CD4-positive, alpha-beta T cell (primary cell): ENCODE measurements at regions not wholly inside any gene's neighbourhood (a gene's known extent, or its start where the extent isn't known, plus 50 kb on each side); places are given as distances from the start of the nearest gene placed in this dataset.

Experiments used
- ATAC-seq: fragments of 200-7000 bp; cut with Tn5 transposase; one replicate; pipeline ENCODE4 v1.10.0; 2022; ENCODE audit warnings: mild to moderate bottlenecking; ENCODE audit not compliant: poor library complexity
- CTCF ChIA-PET: fragments of 350-600 bp; sonication (Branson Sonifier 250); formaldehyde crosslinking; loops from one replicate; lab custom pipeline; 2021; ENCODE audit warnings: antibody characterized with exemption, inconsistent platforms; lab: Charles Lee
- POLR2A ChIA-PET: fragments of 350-600 bp; sonication (Branson Sonifier 250); formaldehyde crosslinking; loops from one replicate; lab custom pipeline; 2021; ENCODE audit warnings: antibody characterized with exemption, inconsistent platforms; lab: Charles Lee
- DNase-seq, 14 experiments: peaks; one replicate each; pipeline ENCODE4 v3.0.0-alpha.2; 2013 to 2020; ENCODE audit warnings: mixed read lengths in 2 of 14
- H3K27ac ChIP-seq, 2 donors: one replicate each; pipeline versions ENCODE4 v1.5.1 to v1.7.0; 2013; ENCODE audit warnings: low read length in 2 of 2, low read depth in 1 of 2, mild to moderate bottlenecking in 1 of 2
- H3K27me3 ChIP-seq, 2 experiments: 1 replicate in 1 of 2; 2 replicates in 1 of 2; pipeline versions ENCODE4 v1.6.1 to v1.7.0; 2013; ENCODE audit warnings: low read length in 2 of 2, control low read depth in 1 of 2, mild to moderate bottlenecking in 1 of 2, moderate library complexity in 1 of 2; ENCODE audit not compliant: insufficient read depth in 2 of 2, control insufficient read depth in 1 of 2
- H3K36me3 ChIP-seq: one replicate; pipeline ENCODE4 v1.6.1; 2013; ENCODE audit warnings: low read length, control low read depth; ENCODE audit not compliant: insufficient read depth
- H3K4me1 ChIP-seq: one replicate; pipeline ENCODE4 v1.6.1; 2013; ENCODE audit warnings: low read length, control low read depth; ENCODE audit not compliant: insufficient read depth
- H3K4me3 ChIP-seq: one replicate; pipeline ENCODE4 v1.5.1; 2013; ENCODE audit warnings: mild to moderate bottlenecking, low read length, moderate library complexity
- H3K9me3 ChIP-seq, 2 experiments: 1 replicate in 1 of 2; 2 replicates in 1 of 2; pipeline versions ENCODE4 v1.6.1 to v1.7.0; 2013; ENCODE audit warnings: low read length in 2 of 2, mild to moderate bottlenecking in 2 of 2, control low read depth in 1 of 2, moderate library complexity in 1 of 2; ENCODE audit not compliant: control insufficient read depth in 1 of 2, insufficient read depth in 1 of 2
- H3K27ac Mint-ChIP-seq: one replicate; pipeline ENCODE4 v1.8.0; 2020; ENCODE audit warnings: mixed read lengths
- H3K27me3 Mint-ChIP-seq: one replicate; pipeline ENCODE4 v1.8.0; 2021; ENCODE audit warnings: mixed read lengths
- H3K36me3 Mint-ChIP-seq: one replicate; pipeline ENCODE4 v1.8.0; 2021; ENCODE audit warnings: low read depth, mixed read lengths
- H3K4me1 Mint-ChIP-seq: one replicate; pipeline ENCODE4 v1.8.0; 2021; ENCODE audit warnings: low read depth, mixed read lengths
- H3K4me3 Mint-ChIP-seq: one replicate; pipeline ENCODE4 v1.8.0; 2020; ENCODE audit warnings: mild to moderate bottlenecking, mixed read lengths
- H3K9me3 Mint-ChIP-seq: one replicate; pipeline ENCODE4 v1.8.0; 2020; ENCODE audit warnings: mixed read lengths
- CTCF ChIP-seq: fragments of 200-600 bp; IDR thresholded peaks from one replicate; pipeline ENCODE4 v1.8.0; 2022; ENCODE audit warnings: antibody characterized with exemption, mild to moderate bottlenecking
- intact Hi-C, 2 experiments: fragments of 100-400 bp; cut with DNase I in 1 of 2; cut with micrococcal nuclease in 1 of 2; formaldehyde crosslinking; loops; one replicate each; pipeline versions ENCODE4 v1.15.1 to v1.9.0; 2023 to 2025; cut with DNase I, micrococcal nuclease

GRCh38 chr6:14922706-14923460, 323.0 kb upstream of the JARID2 start:
- Histone ChIP-seq H3K4me3 (no peak overlapping the region), H3K27ac (no peak overlapping the region)
- intact Hi-C loops = no loop called here

GRCh38 chr6:14924126-14925024, 321.5 kb upstream of the JARID2 start:
- ATAC-seq (no peak), DNase-seq (no peak)
- peaks cover 2% of the 10 kb centered on the region for H3K4me1 ChIP-seq
- no peaks in the 10 kb centered on the region for H3K4me1 Mint-ChIP-seq
- no peaks in the 10 kb centered on the region for H3K9me3 ChIP-seq
- H3K4me3 ChIP-seq = no peak overlapping the region
- ChIA-PET CTCF (no interaction called here), POLR2A (no interaction called here)
- intact Hi-C loops = no loop called here
- H3K36me3 ChIP-seq = no peaks in the 10 kb centered on the region
- H3K27me3 Mint-ChIP-seq = no peaks in the 10 kb centered on the region
- no peaks in the 10 kb centered on the region for H3K36me3 Mint-ChIP-seq
- H3K27me3 ChIP-seq = no peaks in the 10 kb centered on the region
- H3K9me3 Mint-ChIP-seq = no peaks in the 10 kb centered on the region
- H3K27ac Mint-ChIP-seq = no peak overlapping the region
- H3K4me3 Mint-ChIP-seq = no peak overlapping the region
- H3K27ac ChIP-seq = no peak overlapping the region
- TF ChIP-seq CTCF = no peak

More at GRCh38 chr6:14922706-14923460, 323.0 kb upstream of the JARID2 start:
- no peaks in the 10 kb centered on the region for H3K9me3 ChIP-seq
- ChIA-PET POLR2A (no interaction called here), CTCF (no interaction called here)
- H3K36me3 ChIP-seq = no peaks in the 10 kb centered on the region
- peaks cover 2% of the 10 kb centered on the region for H3K4me1 ChIP-seq
- H3K27ac Mint-ChIP-seq = no peak overlapping the region
- DNase-seq = no peak
- no peak for TF ChIP-seq CTCF
- H3K27me3 Mint-ChIP-seq = no peaks in the 10 kb centered on the region
- ATAC-seq = no peak
- no peaks in the 10 kb centered on the region for H3K27me3 ChIP-seq
- H3K36me3 Mint-ChIP-seq = no peaks in the 10 kb centered on the region
- no peak overlapping the region for H3K4me3 Mint-ChIP-seq
- H3K4me1 Mint-ChIP-seq = no peaks in the 10 kb centered on the region
- H3K9me3 Mint-ChIP-seq = no peaks in the 10 kb centered on the region

GRCh38 chr6:14925025-14925698, 320.7 kb upstream of the JARID2 start:
- Histone ChIP-seq H3K36me3 (no peaks in the 10 kb centered on the region), H3K27ac (no peak overlapping the region), H3K9me3 (no peaks in the 10 kb centered on the region), H3K27me3 (no peaks in the 10 kb centered on the region), H3K4me3 (no peak overlapping the region), H3K4me1 (peaks cover 2% of the 10 kb centered on the region)
- intact Hi-C loops = no loop called here
- H3K27ac Mint-ChIP-seq = no peak overlapping the region
- DNase-seq = no peak
- H3K9me3 Mint-ChIP-seq = no peaks in the 10 kb centered on the region
- TF ChIP-seq CTCF = no peak
- ChIA-PET CTCF (no interaction called here), POLR2A (no interaction called here)
- no peaks in the 10 kb centered on the region for H3K27me3 Mint-ChIP-seq
- ATAC-seq = no peak
- no peaks in the 10 kb centered on the region for H3K4me1 Mint-ChIP-seq
- H3K36me3 Mint-ChIP-seq = no peaks in the 10 kb centered on the region
- H3K4me3 Mint-ChIP-seq = no peak overlapping the region
